Fibroblast of the conjunctiva (primary cell): ENCODE measurements at regions not wholly inside any gene's neighbourhood (a gene's known extent, or its start where the extent isn't known, plus 50 kb on each side); places are given as distances from the start of the nearest gene placed in this dataset.

Experiments used
- DNase-seq: peaks from one replicate; pipeline ENCODE4 v3.0.0-alpha.2; 2010; ENCODE audit warnings: low read depth

- DNase-seq, result no peak
These were observed 203.5 kb upstream of the PLXNC1 start for GRCh38 chr12:93944911-93945310.

GRCh38 chr12:93946542-93947150 is 201.7 kb upstream of the PLXNC1 start:
- DNase-seq, result peak; percentile 8

- DNase-seq, result no peak
These were observed 200.9 kb upstream of the PLXNC1 start for GRCh38 chr12:93947486-93947885.

- no peak for DNase-seq
These were observed 198.1 kb upstream of the PLXNC1 start for GRCh38 chr12:93950311-93950710.

- no peak for DNase-seq
These were observed 193.9 kb upstream of the PLXNC1 start for GRCh38 chr12:93954166-93955112.

- no peak for DNase-seq
These were observed 191.8 kb upstream of the PLXNC1 start for GRCh38 chr12:93956551-93956950.

GRCh38 chr12:93957168-93957567 is 191.2 kb upstream of the PLXNC1 start:
- DNase-seq, result no peak

GRCh38 chr12:93957870-93958269 is 190.5 kb upstream of the PLXNC1 start:
- DNase-seq, result peak; percentile 24

GRCh38 chr12:93959657-93960056 is 188.7 kb upstream of the PLXNC1 start:
- DNase-seq, result no peak

- DNase-seq, result no peak
These were observed 187.9 kb upstream of the PLXNC1 start for GRCh38 chr12:93960521-93960920.

GRCh38 chr12:93962336-93962735 is 186.0 kb upstream of the PLXNC1 start:
- DNase-seq, result no peak

GRCh38 chr12:93964936-93965335 is 183.4 kb upstream of the PLXNC1 start:
- no peak for DNase-seq

- no peak for DNase-seq
These were observed 181.8 kb upstream of the PLXNC1 start for GRCh38 chr12:93966516-93967133.

- no peak for DNase-seq
These were observed 180.9 kb upstream of the PLXNC1 start for GRCh38 chr12:93967454-93967853.

- DNase-seq, result no peak
These were observed 179.7 kb upstream of the PLXNC1 start for GRCh38 chr12:93968536-93969285.

- no peak for DNase-seq
These were observed 177.3 kb upstream of the PLXNC1 start for GRCh38 chr12:93970900-93971688.

- peak; percentile 14 for DNase-seq
These were observed 175.8 kb upstream of the PLXNC1 start for GRCh38 chr12:93972411-93973208.

- DNase-seq, result no peak
These were observed 174.1 kb upstream of the PLXNC1 start for GRCh38 chr12:93974252-93974651.

GRCh38 chr12:93976024-93976423 is 172.4 kb upstream of the PLXNC1 start:
- no peak for DNase-seq

- no peak for DNase-seq
These were observed 171.3 kb upstream of the PLXNC1 start for GRCh38 chr12:93977081-93977480.

GRCh38 chr12:93978553-93978952 is 169.8 kb upstream of the PLXNC1 start:
- DNase-seq, result peak; percentile 57
